GM23338 (cell line): ENCODE measurements at regions not wholly inside any gene's neighbourhood (a gene's known extent, or its start where the extent isn't known, plus 50 kb on each side); places are given as distances from the start of the nearest gene placed in this dataset.

Experiments
- CREB1 ChIP-seq: fragments of 250-450 bp; sonication (Bioruptor Pico); IDR thresholded peaks from 2 replicates; pipeline ENCODE4 v1.5.0; 2020; ENCODE audit warnings: low read depth, mild to moderate bottlenecking, moderate library complexity
- POLR2AphosphoS5 ChIP-seq: IDR thresholded peaks from 2 replicates; pipeline ENCODE4 v1.6.1; 2016; ENCODE audit warnings: antibody characterized with exemption, low read depth
- REST ChIP-seq: IDR thresholded peaks from one replicate; pipeline ENCODE4 v1.6.1; 2018; ENCODE audit warnings: antibody characterized with exemption; ENCODE audit not compliant: unreplicated experiment
- STAT1 ChIP-seq: IDR thresholded peaks from one replicate; pipeline ENCODE4 v1.6.1; 2016; ENCODE audit warnings: antibody characterized with exemption; ENCODE audit not compliant: unreplicated experiment
- ZNF114 ChIP-seq: fragments of 250-450 bp; sonication (Bioruptor Pico); IDR thresholded peaks from 2 replicates; pipeline ENCODE4 v1.5.0; 2020; ENCODE audit warnings: mild to moderate bottlenecking, moderate library complexity
- ZNF331 ChIP-seq: fragments of 250-450 bp; sonication (Bioruptor Pico); IDR thresholded peaks from 2 replicates; pipeline ENCODE4 v1.5.0; 2020; ENCODE audit warnings: low read depth, mild to moderate bottlenecking, moderate library complexity
- TF ChIP-seq, protein P1 (sequence below): fragments of 250-450 bp; sonication (Bioruptor Pico); IDR thresholded peaks from 2 replicates; pipeline ENCODE4 v1.5.0; 2020; ENCODE audit warnings: mild to moderate bottlenecking, moderate library complexity

DNA sequence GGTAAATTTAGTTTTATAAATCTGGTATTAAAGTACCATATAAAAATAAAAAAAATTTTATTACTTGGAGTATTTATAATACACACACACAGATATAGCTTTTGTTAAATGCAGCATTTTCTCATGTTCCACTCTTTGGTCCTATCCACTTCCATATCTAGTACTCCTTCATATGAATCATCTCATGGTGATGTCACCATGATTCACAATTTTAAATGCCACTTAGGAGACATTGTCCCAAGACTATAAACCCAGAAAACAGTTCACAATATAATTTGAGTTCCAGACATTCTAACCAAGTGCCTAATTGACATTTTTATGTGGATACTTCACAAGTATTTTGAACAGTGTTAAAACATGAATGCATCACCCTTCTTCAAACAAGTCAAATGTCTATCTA, 1398.3 kb downstream of the DSC3 start (continued):
- TF ChIP-seq, protein P1, sequence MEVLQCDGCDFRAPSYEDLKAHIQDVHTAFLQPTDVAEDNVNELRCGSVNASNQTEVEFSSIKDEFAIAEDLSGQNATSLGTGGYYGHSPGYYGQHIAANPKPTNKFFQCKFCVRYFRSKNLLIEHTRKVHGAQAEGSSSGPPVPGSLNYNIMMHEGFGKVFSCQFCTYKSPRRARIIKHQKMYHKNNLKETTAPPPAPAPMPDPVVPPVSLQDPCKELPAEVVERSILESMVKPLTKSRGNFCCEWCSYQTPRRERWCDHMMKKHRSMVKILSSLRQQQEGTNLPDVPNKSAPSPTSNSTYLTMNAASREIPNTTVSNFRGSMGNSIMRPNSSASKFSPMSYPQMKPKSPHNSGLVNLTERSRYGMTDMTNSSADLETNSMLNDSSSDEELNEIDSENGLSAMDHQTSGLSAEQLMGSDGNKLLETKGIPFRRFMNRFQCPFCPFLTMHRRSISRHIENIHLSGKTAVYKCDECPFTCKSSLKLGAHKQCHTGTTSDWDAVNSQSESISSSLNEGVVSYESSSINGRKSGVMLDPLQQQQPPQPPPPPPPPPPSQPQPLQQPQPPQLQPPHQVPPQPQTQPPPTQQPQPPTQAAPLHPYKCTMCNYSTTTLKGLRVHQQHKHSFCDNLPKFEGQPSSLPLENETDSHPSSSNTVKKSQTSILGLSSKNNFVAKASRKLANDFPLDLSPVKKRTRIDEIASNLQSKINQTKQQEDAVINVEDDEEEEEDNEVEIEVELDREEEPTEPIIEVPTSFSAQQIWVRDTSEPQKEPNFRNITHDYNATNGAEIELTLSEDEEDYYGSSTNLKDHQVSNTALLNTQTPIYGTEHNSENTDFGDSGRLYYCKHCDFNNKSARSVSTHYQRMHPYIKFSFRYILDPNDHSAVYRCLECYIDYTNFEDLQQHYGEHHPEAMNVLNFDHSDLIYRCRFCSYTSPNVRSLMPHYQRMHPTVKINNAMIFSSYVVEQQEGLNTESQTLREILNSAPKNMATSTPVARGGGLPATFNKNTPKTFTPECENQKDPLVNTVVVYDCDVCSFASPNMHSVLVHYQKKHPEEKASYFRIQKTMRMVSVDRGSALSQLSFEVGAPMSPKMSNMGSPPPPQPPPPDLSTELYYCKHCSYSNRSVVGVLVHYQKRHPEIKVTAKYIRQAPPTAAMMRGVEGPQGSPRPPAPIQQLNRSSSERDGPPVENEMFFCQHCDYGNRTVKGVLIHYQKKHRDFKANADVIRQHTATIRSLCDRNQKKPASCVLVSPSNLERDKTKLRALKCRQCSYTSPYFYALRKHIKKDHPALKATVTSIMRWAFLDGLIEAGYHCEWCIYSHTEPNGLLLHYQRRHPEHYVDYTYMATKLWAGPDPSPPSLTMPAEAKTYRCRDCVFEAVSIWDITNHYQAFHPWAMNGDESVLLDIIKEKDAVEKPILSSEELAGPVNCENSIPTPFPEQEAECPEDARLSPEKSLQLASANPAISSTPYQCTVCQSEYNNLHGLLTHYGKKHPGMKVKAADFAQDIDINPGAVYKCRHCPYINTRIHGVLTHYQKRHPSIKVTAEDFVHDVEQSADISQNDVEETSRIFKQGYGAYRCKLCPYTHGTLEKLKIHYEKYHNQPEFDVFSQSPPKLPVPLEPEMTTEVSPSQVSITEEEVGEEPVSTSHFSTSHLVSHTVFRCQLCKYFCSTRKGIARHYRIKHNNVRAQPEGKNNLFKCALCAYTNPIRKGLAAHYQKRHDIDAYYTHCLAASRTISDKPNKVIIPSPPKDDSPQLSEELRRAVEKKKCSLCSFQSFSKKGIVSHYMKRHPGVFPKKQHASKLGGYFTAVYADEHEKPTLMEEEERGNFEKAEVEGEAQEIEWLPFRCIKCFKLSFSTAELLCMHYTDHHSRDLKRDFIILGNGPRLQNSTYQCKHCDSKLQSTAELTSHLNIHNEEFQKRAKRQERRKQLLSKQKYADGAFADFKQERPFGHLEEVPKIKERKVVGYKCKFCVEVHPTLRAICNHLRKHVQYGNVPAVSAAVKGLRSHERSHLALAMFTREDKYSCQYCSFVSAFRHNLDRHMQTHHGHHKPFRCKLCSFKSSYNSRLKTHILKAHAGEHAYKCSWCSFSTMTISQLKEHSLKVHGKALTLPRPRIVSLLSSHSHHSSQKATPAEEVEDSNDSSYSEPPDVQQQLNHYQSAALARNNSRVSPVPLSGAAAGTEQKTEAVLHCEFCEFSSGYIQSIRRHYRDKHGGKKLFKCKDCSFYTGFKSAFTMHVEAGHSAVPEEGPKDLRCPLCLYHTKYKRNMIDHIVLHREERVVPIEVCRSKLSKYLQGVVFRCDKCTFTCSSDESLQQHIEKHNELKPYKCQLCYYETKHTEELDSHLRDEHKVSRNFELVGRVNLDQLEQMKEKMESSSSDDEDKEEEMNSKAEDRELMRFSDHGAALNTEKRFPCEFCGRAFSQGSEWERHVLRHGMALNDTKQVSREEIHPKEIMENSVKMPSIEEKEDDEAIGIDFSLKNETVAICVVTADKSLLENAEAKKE (CRISPR knock-in tag): no peak
- no peak for TF ChIP-seq STAT1
- no peak for TF ChIP-seq REST
- TF ChIP-seq CREB1: no peak
- TF ChIP-seq POLR2AphosphoS5: no peak
- TF ChIP-seq ZNF331: no peak
- TF ChIP-seq ZNF114 (CRISPR knock-in tag): no peak
